ENCODE measurements at regions not wholly inside any gene's neighbourhood (a gene's known extent, or its start where the extent isn't known, plus 50 kb on each side); places are given as distances from the start of the nearest gene placed in this dataset.

GRCh38 chr6:19979059-19979458, 141.9 kb downstream of the ID4 start:
- DNase-seq, result no peak

DNA sequence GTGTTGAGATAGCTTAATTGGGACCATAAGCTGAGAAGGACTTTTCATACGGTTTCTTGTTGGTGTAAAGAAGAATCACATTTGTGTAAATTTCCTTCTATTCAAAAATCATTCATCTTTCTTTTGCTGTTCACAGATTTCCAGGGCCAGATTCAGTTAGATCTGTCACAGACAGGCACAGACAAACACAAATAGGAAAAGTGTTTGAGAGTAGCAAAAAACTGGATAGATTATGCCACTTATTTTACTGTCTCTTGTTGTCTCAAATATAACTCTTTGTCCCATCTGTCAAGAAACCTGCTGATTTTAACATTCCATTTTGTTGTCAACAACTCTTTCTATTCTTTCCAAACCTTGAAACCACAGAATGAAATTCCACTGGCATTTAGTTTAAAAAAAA, 142.8 kb downstream of the ID4 start:
- DNase-seq, result no peak

DNA sequence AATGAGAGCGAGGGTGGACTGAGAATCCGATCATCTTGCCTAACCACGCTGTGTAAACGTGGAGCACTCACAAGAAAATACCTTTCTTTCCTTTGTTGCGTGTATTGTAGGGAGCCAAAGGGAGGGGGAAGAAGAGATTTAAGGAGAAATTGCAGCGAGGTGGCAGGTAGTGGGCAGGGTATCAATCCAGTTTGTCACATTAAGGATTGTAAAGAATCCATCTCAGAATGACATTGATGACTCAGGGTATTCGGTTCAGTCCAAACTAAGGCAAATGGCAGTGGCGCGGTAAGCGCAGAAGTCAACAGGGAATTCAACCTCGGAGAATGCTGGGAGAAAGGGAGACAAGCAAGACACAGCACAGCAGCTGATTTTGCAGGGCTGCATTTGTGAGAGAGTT, 146.2 kb downstream of the ID4 start:
- DNase-seq, result no peak

DNA sequence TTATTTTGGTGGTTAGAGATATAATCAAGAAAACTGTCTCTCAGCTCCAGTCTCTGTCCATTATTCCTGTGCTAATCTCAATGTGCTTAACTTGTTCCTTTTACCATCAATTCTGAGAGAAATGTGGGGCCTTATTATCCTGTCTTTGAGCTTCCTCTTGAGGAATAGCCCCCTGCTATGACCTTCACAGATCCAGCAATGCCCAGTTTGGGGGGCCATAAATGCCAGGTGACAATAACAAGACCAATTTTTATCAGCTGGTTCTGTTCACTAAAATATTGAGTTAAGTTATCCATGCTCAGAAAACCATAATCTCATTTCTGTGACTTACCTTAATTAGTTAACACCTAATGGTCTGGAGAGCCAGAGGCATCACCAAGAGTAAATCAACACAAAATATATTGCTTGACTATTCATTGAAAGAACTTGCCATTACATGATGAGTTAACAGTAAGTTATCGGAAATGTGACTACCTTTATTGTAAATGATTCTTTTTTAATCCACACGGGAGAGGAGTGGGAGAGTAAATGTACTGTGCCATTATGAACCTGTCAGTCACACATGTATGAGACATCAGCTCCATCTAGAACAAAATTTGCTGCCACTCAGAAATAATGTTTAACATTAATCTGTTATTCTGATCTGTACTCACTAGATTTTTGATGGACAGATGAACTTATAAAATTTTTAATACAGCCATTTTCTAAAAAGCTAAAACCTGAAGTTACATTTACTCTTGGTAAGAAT, 149.7 kb downstream of the ID4 start:
- DNase-seq, result no peak

DNA sequence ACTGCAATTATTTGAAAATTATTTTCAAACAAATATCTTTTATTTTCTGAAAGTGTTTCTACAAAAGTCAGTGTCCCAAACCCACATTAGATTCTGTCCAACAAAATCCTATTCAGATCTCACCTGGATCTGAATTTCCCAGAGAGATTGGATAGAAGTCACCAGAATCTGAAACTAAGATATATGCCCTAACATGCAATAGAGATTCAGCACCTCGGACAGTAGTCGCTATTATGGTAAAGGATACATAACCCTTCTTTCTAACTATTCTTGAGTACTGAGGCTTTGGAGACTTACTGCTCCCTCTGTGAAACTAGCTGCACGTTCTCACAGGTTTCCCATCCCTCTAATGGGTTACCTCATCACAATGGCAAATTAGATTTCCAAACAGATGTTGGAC, 151.4 kb downstream of the ID4 start:
- DNase-seq, result no peak

GRCh38 chr6:19991176-19991575, 154.0 kb downstream of the ID4 start:
- DNase-seq, result no peak

DNA sequence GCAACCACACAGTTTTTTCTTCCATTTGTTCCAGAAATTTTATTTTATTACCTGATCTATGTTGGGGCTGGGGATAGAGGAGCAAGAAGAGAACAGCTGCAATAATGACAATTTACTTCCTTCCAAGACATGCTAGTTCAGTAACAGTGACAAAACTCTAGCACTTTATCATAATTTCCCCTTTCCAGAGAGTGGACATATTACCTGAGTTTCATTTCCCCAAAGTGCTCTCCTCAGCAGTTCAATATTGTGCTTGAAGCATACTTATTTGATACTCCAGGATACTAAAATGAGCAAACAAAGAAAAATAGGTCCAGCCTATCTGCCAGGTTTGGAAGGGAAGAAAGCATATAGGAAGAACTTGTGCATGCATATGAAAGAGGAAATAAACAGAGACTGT, 157.7 kb downstream of the ID4 start:
- DNase-seq, result no peak

DNA sequence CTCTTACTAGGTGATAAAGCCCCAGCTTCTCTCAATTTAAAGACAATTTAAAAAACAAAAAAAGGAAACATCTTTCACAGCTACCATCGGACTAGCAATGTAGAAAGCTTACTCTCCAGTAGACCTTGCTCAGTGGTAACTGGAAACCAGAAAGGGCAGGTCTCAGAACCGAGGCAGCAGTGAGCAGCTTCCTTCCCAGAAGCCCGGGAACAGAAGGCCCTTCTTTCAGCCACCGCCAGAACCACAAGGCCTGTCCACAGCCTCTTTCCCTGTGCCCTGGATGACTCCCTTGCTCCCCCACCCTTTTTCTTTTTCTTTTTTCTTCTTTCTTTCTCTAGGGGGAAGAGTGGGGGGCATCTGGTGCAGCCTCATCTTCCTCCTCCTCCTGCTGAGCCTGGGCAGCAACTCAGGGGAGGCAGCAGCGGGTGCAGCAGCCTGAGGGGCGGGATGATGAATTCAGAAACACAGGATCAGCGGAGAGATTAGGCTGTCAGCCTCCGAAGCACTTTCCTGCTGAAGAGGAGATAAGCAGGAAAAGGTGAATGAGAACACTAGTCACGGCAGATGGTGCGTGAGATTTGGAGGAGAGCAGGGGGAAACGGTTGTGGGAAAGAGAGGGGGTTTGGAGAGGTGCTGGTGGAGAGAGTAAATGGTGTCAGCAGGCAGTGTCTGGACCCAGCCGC, 158.5 kb downstream of the ID4 start:
- DNase-seq, result no peak

DNA sequence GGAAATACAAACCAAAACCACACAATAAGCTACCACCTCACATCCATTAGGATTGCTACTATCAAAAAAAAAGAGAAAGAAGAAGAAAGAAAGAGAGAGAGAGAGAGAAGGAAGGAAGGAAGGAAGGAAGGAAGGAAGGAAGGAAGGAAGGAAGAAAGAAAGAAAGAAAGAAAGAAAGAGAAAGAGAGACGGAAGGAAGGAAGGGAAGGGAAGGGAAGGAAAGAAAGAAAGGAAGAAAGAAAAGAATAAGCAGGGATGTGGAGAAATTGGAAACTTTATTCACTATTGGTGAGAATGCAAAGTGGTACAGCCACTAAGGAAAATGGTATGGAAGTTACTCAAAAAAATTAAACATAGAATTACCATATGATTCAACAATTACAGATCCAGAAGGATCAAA, 159.9 kb downstream of the ID4 start:
- no peak for DNase-seq

GRCh38 chr6:19998541-19998940, 161.4 kb downstream of the ID4 start:
- no peak for DNase-seq

DNA sequence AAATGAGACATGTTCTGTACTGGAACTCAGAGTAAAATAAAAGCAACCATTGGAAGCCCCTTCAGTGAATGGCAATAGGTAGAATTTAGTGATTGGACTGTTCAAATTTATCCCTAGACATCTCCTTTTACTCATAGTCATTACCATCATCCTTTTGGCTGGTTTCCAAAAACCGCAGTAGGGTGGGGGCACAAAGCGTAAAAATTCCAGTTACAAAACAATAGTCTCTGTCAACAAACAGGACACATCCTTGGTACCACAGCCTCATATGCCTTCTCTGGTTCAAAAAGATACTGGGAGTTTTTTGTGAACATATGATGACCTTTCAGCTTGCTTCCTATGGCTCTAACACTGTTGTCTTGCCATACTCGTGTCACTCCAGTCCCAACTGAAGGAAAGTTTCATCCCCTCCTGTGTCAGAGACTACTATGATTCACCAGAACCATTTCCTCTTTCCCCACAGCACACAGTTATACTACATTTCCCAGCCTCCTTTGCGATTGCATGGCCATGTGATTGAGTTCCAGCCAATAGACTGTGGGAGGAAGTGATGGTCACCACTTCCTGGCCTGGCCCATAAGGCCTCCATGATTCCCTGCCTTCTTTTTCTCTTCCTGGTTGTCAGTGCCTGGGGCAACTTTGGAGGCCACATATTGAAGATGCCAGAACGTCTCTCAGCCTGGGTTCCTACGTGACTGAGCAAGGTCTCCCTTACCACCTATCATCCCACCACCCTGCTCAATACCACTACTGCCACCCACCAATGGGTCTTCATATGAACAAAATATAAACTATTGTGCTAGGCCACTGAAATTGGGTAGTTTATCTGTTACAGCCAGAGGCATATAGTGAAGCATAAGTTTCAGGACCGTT, 162.4 kb downstream of the ID4 start:
- DNase-seq, result peak; percentile 19 to 32

DNA sequence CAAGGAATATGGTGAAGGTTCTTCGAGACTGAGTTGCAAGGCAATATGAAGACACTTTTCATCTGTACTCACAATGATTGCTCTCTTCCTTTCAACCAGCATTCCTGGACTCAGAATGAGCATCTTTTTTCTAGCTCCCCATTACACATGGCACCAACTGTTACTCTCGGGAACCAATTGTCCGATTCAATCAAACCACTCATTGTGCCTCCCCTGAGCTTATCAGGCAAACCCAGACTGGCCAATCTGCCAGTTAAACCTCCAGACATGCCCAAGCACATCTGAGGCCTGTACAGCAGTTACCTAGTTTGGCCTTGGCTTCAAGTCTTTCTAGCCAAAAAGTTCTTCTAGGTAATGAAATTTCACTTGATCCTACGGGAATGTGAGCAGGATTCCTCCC, 164.1 kb downstream of the ID4 start:
- no peak for DNase-seq

- no peak for DNase-seq
Measured at GRCh38 chr6:20006037-20006436, 168.9 kb downstream of the ID4 start.

DNA sequence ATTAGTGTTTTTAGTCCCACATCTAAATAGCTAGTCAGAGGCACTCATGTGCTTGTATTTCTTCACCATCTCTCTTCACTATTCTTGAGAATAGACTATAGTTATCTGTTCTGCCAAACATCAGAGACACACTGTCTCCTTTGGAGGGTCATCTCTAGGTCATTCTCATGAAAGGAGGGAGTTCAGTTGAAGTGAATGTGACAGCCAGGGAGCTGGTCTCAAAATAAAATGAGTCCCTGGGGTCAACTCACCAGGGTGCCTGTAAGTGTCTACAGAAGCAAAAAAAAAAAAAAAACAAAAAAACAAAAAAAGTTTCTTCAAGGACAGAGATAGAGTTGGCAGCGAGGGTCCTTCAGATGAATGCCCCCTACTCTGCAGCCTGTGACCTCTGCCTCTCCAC, 171.0 kb downstream of the ID4 start:
- DNase-seq, result no peak

DNA sequence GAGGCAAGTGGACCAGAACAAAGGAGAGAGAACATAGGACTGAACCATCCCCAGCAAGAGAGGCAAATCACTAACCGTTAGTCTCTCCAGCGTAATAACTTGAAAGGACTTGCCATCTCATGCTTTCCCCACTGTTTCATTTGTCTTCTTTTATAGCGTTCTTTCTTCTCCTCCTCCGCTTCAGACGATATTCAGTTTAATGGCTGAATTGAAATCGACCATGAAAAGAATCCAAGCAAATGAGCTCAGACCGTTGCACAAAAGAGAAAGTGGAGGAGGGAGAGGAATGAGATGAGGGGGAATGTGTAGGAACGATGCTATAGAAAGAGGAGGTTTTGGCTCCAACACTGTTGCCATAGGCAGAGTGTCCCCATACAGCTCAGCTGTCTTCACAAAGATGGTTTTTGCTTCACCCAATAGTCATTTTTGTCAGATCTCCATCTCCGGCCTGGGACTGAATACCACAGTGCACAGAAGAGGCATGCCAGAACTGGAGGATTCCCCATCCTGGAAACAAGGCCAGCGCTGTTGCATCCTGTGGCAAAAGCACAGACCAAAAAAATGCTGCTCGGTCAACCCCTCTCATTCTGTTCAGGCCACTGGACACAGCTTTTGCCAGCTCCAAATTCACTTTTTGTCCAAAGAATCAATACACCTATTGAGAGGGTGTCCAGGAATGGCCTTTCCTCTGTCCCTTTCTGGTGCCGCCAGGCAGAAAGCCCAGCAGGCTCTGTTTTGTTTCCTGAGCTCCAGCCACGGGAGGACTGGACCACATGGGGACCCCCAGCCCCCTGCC, 176.1 kb downstream of the ID4 start:
- no peak for DNase-seq

GRCh38 chr6:20014508-20014907, 177.3 kb downstream of the ID4 start:
- no peak for DNase-seq

- DNase-seq, result no peak
Measured at GRCh38 chr6:20020526-20020925, 183.4 kb downstream of the ID4 start.

DNA sequence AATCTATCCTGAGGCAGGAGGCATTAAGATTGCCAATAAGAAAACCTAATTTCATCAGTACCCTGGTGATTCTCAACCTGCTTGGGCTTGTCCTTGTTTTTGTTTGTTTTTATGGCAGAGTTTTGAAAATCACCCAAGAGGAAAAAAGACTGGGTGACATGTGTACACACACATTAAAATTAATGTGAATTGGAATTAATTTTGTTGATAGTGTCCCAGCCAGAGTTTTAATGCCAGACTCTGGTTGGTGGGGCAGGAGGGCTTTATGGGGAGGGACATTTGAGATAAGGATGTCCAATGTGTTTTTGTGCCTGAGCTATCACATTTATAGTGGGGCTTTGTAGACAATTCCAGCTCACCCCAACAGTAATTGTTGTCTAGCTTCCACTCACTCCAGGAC, 184.6 kb downstream of the ID4 start:
- no peak for DNase-seq

- DNase-seq, result peak; percentile 42 to 51
Measured at GRCh38 chr6:20023549-20024315, 186.6 kb downstream of the ID4 start.

DNA sequence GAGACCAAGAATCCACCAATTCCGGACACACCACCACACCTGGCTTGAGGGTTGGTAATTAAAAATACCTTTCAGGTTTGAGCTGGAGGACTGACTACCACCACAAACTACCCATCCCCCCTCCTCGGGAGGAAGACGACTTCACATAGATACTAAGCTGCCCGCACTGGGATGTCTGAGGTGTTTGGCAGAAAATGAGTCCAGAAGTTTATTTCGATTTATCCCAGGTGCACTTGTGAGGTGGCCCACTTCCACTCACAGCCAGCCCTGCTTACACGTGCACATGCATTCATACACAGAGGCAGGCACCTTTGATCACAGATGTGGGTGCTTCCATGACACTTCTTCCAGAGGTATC, 187.1 kb downstream of the ID4 start:
- DNase-seq, result no peak

GRCh38 chr6:20024978-20025377, 187.3 kb downstream of the MBOAT1 start:
- DNase-seq, result no peak

DNA sequence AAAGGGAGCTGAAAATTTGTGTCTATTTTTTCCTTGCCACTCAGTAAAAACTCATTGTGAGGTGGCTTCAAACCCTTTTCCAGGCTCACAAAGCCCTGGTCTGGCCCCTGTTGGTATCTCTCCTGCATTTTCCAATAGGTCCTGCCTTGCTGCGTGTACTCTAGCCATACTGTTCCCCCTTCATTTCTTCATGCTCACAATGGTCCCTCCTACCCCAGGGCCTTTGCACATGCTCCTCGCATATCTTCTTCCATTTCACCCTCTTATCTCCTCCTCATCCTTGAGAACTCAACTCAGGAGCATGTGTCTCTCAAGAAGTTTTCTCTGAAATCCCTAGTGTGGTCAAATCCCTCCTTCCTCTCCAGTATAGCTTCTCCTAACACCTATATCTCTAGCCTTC, 186.6 kb downstream of the MBOAT1 start:
- no peak for DNase-seq
